Activated naive CD8-positive, alpha-beta T cell treated with anti-CD3 and anti-CD28 coated beads, Interleukin-2, amount 10 ng/mL, durations not matched to agents 7 days and 5 days (primary cell): ENCODE measurements at regions not wholly inside any gene's neighbourhood (a gene's known extent, or its start where the extent isn't known, plus 50 kb on each side); places are given as distances from the start of the nearest gene placed in this dataset.

Source experiments
- ATAC-seq: fragments of 150-1000 bp; cut with Tn5 transposase; one replicate; pipeline ENCODE4 v1.10.0; 2021; ENCODE audit warnings: low read depth, moderate library complexity
- POLR2A ChIA-PET: fragments of 350-600 bp; sonication (Branson Sonifier 250); formaldehyde crosslinking; loops from one replicate; lab custom pipeline; 2021; ENCODE audit warnings: antibody characterized with exemption; lab: Charles Lee
- DNase-seq: peaks from one replicate; pipeline ENCODE4 v3.0.0; 2021
- H3K27ac Mint-ChIP-seq: one replicate; pipeline ENCODE4 v1.8.0; 2022; ENCODE audit warnings: mild to moderate bottlenecking, mixed read lengths
- H3K27me3 Mint-ChIP-seq: one replicate; pipeline ENCODE4 v1.8.0; 2022; ENCODE audit warnings: mild to moderate bottlenecking, moderate library complexity, mixed read lengths
- H3K36me3 Mint-ChIP-seq: one replicate; pipeline ENCODE4 v1.8.0; 2021; ENCODE audit warnings: mild to moderate bottlenecking, mixed read lengths
- H3K4me1 Mint-ChIP-seq: one replicate; pipeline ENCODE4 v1.8.0; 2021; ENCODE audit warnings: mixed read lengths
- H3K4me3 Mint-ChIP-seq: one replicate; pipeline ENCODE4 v1.8.0; 2022; ENCODE audit warnings: mild to moderate bottlenecking, moderate library complexity, mixed read lengths
- H3K9me3 Mint-ChIP-seq: one replicate; pipeline ENCODE4 v1.8.0; 2021; ENCODE audit warnings: mixed read lengths

GRCh38 chr12:92357584-92358261 is 212.1 kb upstream of the BTG1 start:
- no peak for ATAC-seq
- peaks cover 53% of the 10 kb centered on the region for H3K36me3 Mint-ChIP-seq
- H3K27me3 Mint-ChIP-seq, result no peaks in the 10 kb centered on the region
- H3K4me3 Mint-ChIP-seq, result no peak overlapping the region
- peaks cover 35% of the 10 kb centered on the region for H3K4me1 Mint-ChIP-seq
- DNase-seq, result no peak
- POLR2A ChIA-PET, result no interaction called here
- peaks cover 38% of the 10 kb centered on the region for H3K9me3 Mint-ChIP-seq
- H3K27ac Mint-ChIP-seq, result no peak overlapping the region

GRCh38 chr12:92356425-92356824 is 210.8 kb upstream of the BTG1 start:
- peaks cover 48% of the 10 kb centered on the region for H3K36me3 Mint-ChIP-seq
- POLR2A ChIA-PET, result interaction anchor here (1.2 kb wide), 1 partner anchor 211 kb away, joined by 3 read pairs; the partner anchor contains the start of gene BTG1
- DNase-seq (no peak), ATAC-seq (peak; percentile 40)
- peak overlapping the region; percentile 56 for H3K27ac Mint-ChIP-seq
- peaks cover 24% of the 10 kb centered on the region for H3K4me1 Mint-ChIP-seq
- peaks cover 38% of the 10 kb centered on the region for H3K9me3 Mint-ChIP-seq
- no peaks in the 10 kb centered on the region for H3K27me3 Mint-ChIP-seq
- H3K4me3 Mint-ChIP-seq, result no peak overlapping the region

GRCh38 chr12:92349635-92350034 is 204.0 kb upstream of the BTG1 start:
- H3K27ac Mint-ChIP-seq, result no peak overlapping the region

GRCh38 chr12:92342574-92342973 is 196.9 kb upstream of the BTG1 start:
- Mint-ChIP-seq H3K36me3 (peaks cover 13% of the 10 kb centered on the region), H3K27ac (no peak overlapping the region), H3K4me3 (no peak overlapping the region), H3K27me3 (no peaks in the 10 kb centered on the region), H3K9me3 (peaks cover 11% of the 10 kb centered on the region), H3K4me1 (peaks cover 12% of the 10 kb centered on the region)
- ATAC-seq (no peak), DNase-seq (no peak)
- POLR2A ChIA-PET, result no interaction called here

More at GRCh38 chr12:92349635-92350034, 204.0 kb upstream of the BTG1 start:
- Mint-ChIP-seq H3K9me3 (peaks cover 14% of the 10 kb centered on the region), H3K4me1 (peaks cover 1% of the 10 kb centered on the region), H3K4me3 (no peak overlapping the region), H3K36me3 (peaks cover 21% of the 10 kb centered on the region), H3K27me3 (no peaks in the 10 kb centered on the region)
- DNase-seq (no peak), ATAC-seq (no peak)
- POLR2A ChIA-PET, result no interaction called here

GRCh38 chr12:92341065-92341668 is 195.5 kb upstream of the BTG1 start:
- Mint-ChIP-seq H3K4me1 (peaks cover 14% of the 10 kb centered on the region), H3K27me3 (no peaks in the 10 kb centered on the region), H3K4me3 (peak overlapping the region; percentile 33), H3K36me3 (peaks cover 8% of the 10 kb centered on the region), H3K27ac (peak overlapping the region; percentile 6), H3K9me3 (peaks cover 12% of the 10 kb centered on the region)
- POLR2A ChIA-PET, result interaction anchor here (0.9 kb wide), 1 partner anchor 195 kb away, joined by 3 read pairs; no protein-coding TSS in a partner anchor
- ATAC-seq (peak; percentile 86), DNase-seq (no peak)

- no peak for ATAC-seq
- POLR2A ChIA-PET, result interaction anchor here (0.9 kb wide), 1 partner anchor 194 kb away, joined by 3 read pairs; no protein-coding TSS in a partner anchor
- Mint-ChIP-seq H3K27ac (peak overlapping the region; percentile 11), H3K36me3 (peaks cover 3% of the 10 kb centered on the region), H3K27me3 (no peaks in the 10 kb centered on the region), H3K4me3 (peak overlapping the region; percentile 33), H3K9me3 (peaks cover 8% of the 10 kb centered on the region), H3K4me1 (peaks cover 14% of the 10 kb centered on the region)
- DNase-seq, result no peak
Observed at GRCh38 chr12:92340441-92341064, 194.9 kb upstream of the BTG1 start.

GRCh38 chr12:92340003-92340402 is 194.4 kb upstream of the BTG1 start:
- Mint-ChIP-seq H3K4me3 (no peak overlapping the region), H3K27ac (no peak overlapping the region), H3K27me3 (no peaks in the 10 kb centered on the region), H3K9me3 (peaks cover 4% of the 10 kb centered on the region), H3K36me3 (peaks cover 3% of the 10 kb centered on the region), H3K4me1 (peaks cover 14% of the 10 kb centered on the region)
- ATAC-seq, result no peak
- POLR2A ChIA-PET, result interaction anchor here (0.9 kb wide), 1 partner anchor 194 kb away, joined by 3 read pairs; no protein-coding TSS in a partner anchor
- DNase-seq, result no peak

GRCh38 chr12:92339198-92339821 is 193.7 kb upstream of the BTG1 start:
- Mint-ChIP-seq H3K4me3 (no peak overlapping the region), H3K9me3 (peaks cover 4% of the 10 kb centered on the region), H3K36me3 (peaks cover 3% of the 10 kb centered on the region), H3K27me3 (no peaks in the 10 kb centered on the region), H3K4me1 (peaks cover 14% of the 10 kb centered on the region), H3K27ac (no peak overlapping the region)
- no peak for DNase-seq
- ATAC-seq, result no peak
- POLR2A ChIA-PET, result no interaction called here

GRCh38 chr12:92338671-92339070 is 193.0 kb upstream of the BTG1 start:
- DNase-seq (no peak), ATAC-seq (no peak)
- Mint-ChIP-seq H3K4me3 (no peak overlapping the region), H3K27ac (no peak overlapping the region), H3K27me3 (no peaks in the 10 kb centered on the region), H3K4me1 (peaks cover 18% of the 10 kb centered on the region), H3K36me3 (peaks cover 3% of the 10 kb centered on the region), H3K9me3 (peaks cover 4% of the 10 kb centered on the region)
- POLR2A ChIA-PET, result no interaction called here

- peaks cover 22% of the 10 kb centered on the region for H3K4me1 Mint-ChIP-seq
- peaks cover 3% of the 10 kb centered on the region for H3K36me3 Mint-ChIP-seq
- POLR2A ChIA-PET, result no interaction called here
- DNase-seq (no peak), ATAC-seq (no peak)
- no peak overlapping the region for H3K27ac Mint-ChIP-seq
- H3K4me3 Mint-ChIP-seq, result no peak overlapping the region
- H3K9me3 Mint-ChIP-seq, result peaks cover 2% of the 10 kb centered on the region
- no peaks in the 10 kb centered on the region for H3K27me3 Mint-ChIP-seq
Observed at GRCh38 chr12:92338102-92338501, 192.5 kb upstream of the BTG1 start.

- H3K27me3 Mint-ChIP-seq, result no peaks in the 10 kb centered on the region
- H3K27ac Mint-ChIP-seq, result no peak overlapping the region
- no peak overlapping the region for H3K4me3 Mint-ChIP-seq
- H3K4me1 Mint-ChIP-seq, result peaks cover 27% of the 10 kb centered on the region
- DNase-seq, result no peak
- no peak for ATAC-seq
- POLR2A ChIA-PET, result no interaction called here
- peaks cover 2% of the 10 kb centered on the region for H3K9me3 Mint-ChIP-seq
- H3K36me3 Mint-ChIP-seq, result peaks cover 3% of the 10 kb centered on the region
Observed at GRCh38 chr12:92337128-92337527, 191.5 kb upstream of the BTG1 start.

GRCh38 chr12:92336641-92337040 is 191.0 kb upstream of the BTG1 start:
- H3K4me1 Mint-ChIP-seq, result peaks cover 27% of the 10 kb centered on the region
- ATAC-seq (no peak), DNase-seq (no peak)
- POLR2A ChIA-PET, result no interaction called here
- H3K9me3 Mint-ChIP-seq, result peaks cover 2% of the 10 kb centered on the region
- H3K4me3 Mint-ChIP-seq, result no peak overlapping the region
- H3K36me3 Mint-ChIP-seq, result peaks cover 3% of the 10 kb centered on the region
- H3K27ac Mint-ChIP-seq, result no peak overlapping the region
- no peaks in the 10 kb centered on the region for H3K27me3 Mint-ChIP-seq

GRCh38 chr12:92335831-92336230 is 190.2 kb upstream of the BTG1 start:
- no peaks in the 10 kb centered on the region for H3K36me3 Mint-ChIP-seq
- POLR2A ChIA-PET, result no interaction called here
- ATAC-seq (no peak), DNase-seq (no peak)
- no peak overlapping the region for H3K27ac Mint-ChIP-seq
- H3K4me1 Mint-ChIP-seq, result peaks cover 20% of the 10 kb centered on the region
- H3K4me3 Mint-ChIP-seq, result no peak overlapping the region
- H3K9me3 Mint-ChIP-seq, result peaks cover 2% of the 10 kb centered on the region
- H3K27me3 Mint-ChIP-seq, result no peaks in the 10 kb centered on the region
